PC-3 (cell line): ENCODE measurements at regions not wholly inside any gene's neighbourhood (a gene's known extent, or its start where the extent isn't known, plus 50 kb on each side); places are given as distances from the start of the nearest gene placed in this dataset.

ENCODE experiments used
- ATAC-seq: fragments of 200-7000 bp; cut with Tn5 transposase; 2 replicates; pipeline ENCODE4 v1.9.1; 2020; ENCODE audit warnings: mild to moderate bottlenecking, moderate library complexity
- BruUV-seq: library from RNA; stranded (reverse); fragments of 400-500 nt; replicated peaks from 2 replicates; lab custom pipeline; 2021; lab: Mats Ljungman, UMichigan
- CTCF ChIA-PET: fragments of 300-600 bp; sonication (Branson Sonifier 250); formaldehyde crosslinking; loops from one replicate; lab custom pipeline; 2022; ENCODE audit warnings: antibody characterized with exemption; lab: Charles Lee
- POLR2A ChIA-PET: fragments of 300-600 bp; sonication (Branson Sonifier 250); formaldehyde crosslinking; loops from one replicate; lab custom pipeline; 2022; ENCODE audit warnings: antibody characterized with exemption; ENCODE audit not compliant: unreplicated experiment; lab: Charles Lee
- DNase-seq: peaks from one replicate; pipeline ENCODE4 v3.0.0-alpha.2; 2015
- H2AFZ ChIP-seq: fragments of 300-600 bp; sonication (generic); 2 replicates; pipeline ENCODE4 v1.6.0; 2016; ENCODE audit warnings: antibody characterized with exemption, low read length
- H3F3A ChIP-seq: fragments of 300-600 bp; sonication (generic); one replicate; pipeline ENCODE4 v1.6.0; 2017; ENCODE audit warnings: antibody characterized with exemption, low read length, control low read depth, mild to moderate bottlenecking; ENCODE audit not compliant: unreplicated experiment
- H3K27ac ChIP-seq: fragments of 300-600 bp; sonication (generic); 2 replicates; pipeline ENCODE4 v1.5.1; 2016; ENCODE audit warnings: mild to moderate bottlenecking, low read length
- H3K27me3 ChIP-seq: fragments of 300-600 bp; sonication (generic); 2 replicates; pipeline ENCODE4 v1.6.1; 2016; ENCODE audit warnings: low read length, mixed read lengths
- H3K36me3 ChIP-seq: fragments of 300-600 bp; sonication (generic); 2 replicates; pipeline ENCODE4 v1.6.1; 2016; ENCODE audit warnings: low read depth, mixed run types, low read length, mixed read lengths
- H3K4me1 ChIP-seq: fragments of 300-600 bp; sonication (generic); 2 replicates; pipeline ENCODE4 v1.5.1; 2016; ENCODE audit warnings: low read length; ENCODE audit not compliant: insufficient read depth
- H3K4me2 ChIP-seq: fragments of 300-600 bp; sonication (generic); 2 replicates; pipeline ENCODE4 v1.6.0; 2016; ENCODE audit warnings: low read length
- H3K4me3 ChIP-seq: fragments of 300-600 bp; sonication (generic); 2 replicates; pipeline ENCODE4 v1.5.1; 2016; ENCODE audit warnings: mild to moderate bottlenecking, low read length, mixed read lengths
- H3K79me2 ChIP-seq: fragments of 300-600 bp; sonication (generic); 2 replicates; pipeline ENCODE4 v1.6.1; 2017; ENCODE audit warnings: low read length, mixed read lengths
- H3K9ac ChIP-seq: fragments of 300-600 bp; sonication (generic); 2 replicates; pipeline ENCODE4 v1.6.0; 2016; ENCODE audit warnings: mild to moderate bottlenecking, low read length
- H3K9me2 ChIP-seq: fragments of 300-600 bp; sonication (generic); replicated peaks from 2 replicates; pipeline ENCODE4 v1.6.1; 2016; ENCODE audit warnings: mixed run types, low read length, mixed read lengths
- H3K9me3 ChIP-seq: fragments of 300-600 bp; sonication (generic); 2 replicates; pipeline ENCODE4 v1.6.1; 2016; ENCODE audit warnings: low read length, mixed read lengths
- H4K20me1 ChIP-seq: fragments of 300-600 bp; sonication (generic); 2 replicates; pipeline ENCODE4 v1.6.1; 2016; ENCODE audit warnings: low read length, mixed read lengths
- EZH2 ChIP-seq: fragments of 300-600 bp; sonication (generic); IDR thresholded peaks from one replicate; pipeline ENCODE4 v1.6.1; 2017; ENCODE audit warnings: antibody characterized with exemption, mild to moderate bottlenecking, low read length; ENCODE audit not compliant: unreplicated experiment
- EZH2phosphoT487 ChIP-seq: fragments of 300-600 bp; sonication (generic); IDR thresholded peaks from 2 replicates; pipeline ENCODE4 v1.6.1; 2018; ENCODE audit warnings: mild to moderate bottlenecking, antibody characterized with exemption, low read length, borderline replicate concordance
- intact Hi-C: fragments of 100-400 bp; cut with micrococcal nuclease; formaldehyde crosslinking; loops from 2 replicates; pipeline ENCODE4 v1.9.0; 2023
- TF ChIP-seq, protein P1 (sequence below): fragments of 300-600 bp; sonication (generic); conservative IDR thresholded peaks from 2 replicates; pipeline ENCODE4 v1.5.1; 2017; ENCODE audit warnings: antibody characterized with exemption, low read depth, mild to moderate bottlenecking, low read length

- H3K79me2 ChIP-seq = no peaks in the 10 kb centered on the region
- H3K27me3 ChIP-seq = no peaks in the 10 kb centered on the region
- no peak overlapping the region for H3K9ac ChIP-seq
- no peaks in the 10 kb centered on the region for H3K9me3 ChIP-seq
- CTCF ChIA-PET = no interaction called here
- no peaks in the 10 kb centered on the region for H3K36me3 ChIP-seq
- no peak for ATAC-seq
- H3K4me1 ChIP-seq = peaks cover 5% of the 10 kb centered on the region; the same call in 1 of the 2 replicates
- no peak for TF ChIP-seq EZH2
- no peak for TF ChIP-seq EZH2phosphoT487
- TF ChIP-seq, protein P1, sequence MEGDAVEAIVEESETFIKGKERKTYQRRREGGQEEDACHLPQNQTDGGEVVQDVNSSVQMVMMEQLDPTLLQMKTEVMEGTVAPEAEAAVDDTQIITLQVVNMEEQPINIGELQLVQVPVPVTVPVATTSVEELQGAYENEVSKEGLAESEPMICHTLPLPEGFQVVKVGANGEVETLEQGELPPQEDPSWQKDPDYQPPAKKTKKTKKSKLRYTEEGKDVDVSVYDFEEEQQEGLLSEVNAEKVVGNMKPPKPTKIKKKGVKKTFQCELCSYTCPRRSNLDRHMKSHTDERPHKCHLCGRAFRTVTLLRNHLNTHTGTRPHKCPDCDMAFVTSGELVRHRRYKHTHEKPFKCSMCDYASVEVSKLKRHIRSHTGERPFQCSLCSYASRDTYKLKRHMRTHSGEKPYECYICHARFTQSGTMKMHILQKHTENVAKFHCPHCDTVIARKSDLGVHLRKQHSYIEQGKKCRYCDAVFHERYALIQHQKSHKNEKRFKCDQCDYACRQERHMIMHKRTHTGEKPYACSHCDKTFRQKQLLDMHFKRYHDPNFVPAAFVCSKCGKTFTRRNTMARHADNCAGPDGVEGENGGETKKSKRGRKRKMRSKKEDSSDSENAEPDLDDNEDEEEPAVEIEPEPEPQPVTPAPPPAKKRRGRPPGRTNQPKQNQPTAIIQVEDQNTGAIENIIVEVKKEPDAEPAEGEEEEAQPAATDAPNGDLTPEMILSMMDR = no peak
- intact Hi-C loops = no loop called here
- H2AFZ ChIP-seq = no peak overlapping the region
- H3K4me2 ChIP-seq = no peak overlapping the region
- H3F3A ChIP-seq = no peaks in the 10 kb centered on the region
- POLR2A ChIA-PET = no interaction called here
- DNase-seq = no peak
- H3K4me3 ChIP-seq = no peak overlapping the region
- H3K9me2 ChIP-seq = no peaks in the 10 kb centered on the region
- no TSS peak for BruUV-seq
- no peaks in the 10 kb centered on the region for H4K20me1 ChIP-seq
- H3K27ac ChIP-seq = no peak overlapping the region
Measured at GRCh38 chr1:101111461-101111860, 85.9 kb upstream of the DPH5 start.

GRCh38 chr1:101109791-101110190 lies 84.2 kb upstream of the DPH5 start:
- Histone ChIP-seq H3K27ac (no peak overlapping the region), H2AFZ (no peak overlapping the region), H3K27me3 (no peaks in the 10 kb centered on the region), H3K4me3 (no peak overlapping the region), H3K9me3 (no peaks in the 10 kb centered on the region), H3K4me1 (peaks cover 5% of the 10 kb centered on the region; the same call in 1 of the 2 replicates), H3K4me2 (no peak overlapping the region), H3K9me2 (no peaks in the 10 kb centered on the region), H3F3A (no peaks in the 10 kb centered on the region), H3K36me3 (no peaks in the 10 kb centered on the region), H3K9ac (no peak overlapping the region), H3K79me2 (no peaks in the 10 kb centered on the region), H4K20me1 (no peaks in the 10 kb centered on the region)
- intact Hi-C loops = no loop called here
- TF ChIP-seq, protein P1 = no peak
- TF ChIP-seq EZH2 (no peak), EZH2phosphoT487 (no peak)
- DNase-seq (no peak), ATAC-seq (no peak)
- POLR2A ChIA-PET = no interaction called here
- no TSS peak for BruUV-seq
- CTCF ChIA-PET = no interaction called here

DNA sequence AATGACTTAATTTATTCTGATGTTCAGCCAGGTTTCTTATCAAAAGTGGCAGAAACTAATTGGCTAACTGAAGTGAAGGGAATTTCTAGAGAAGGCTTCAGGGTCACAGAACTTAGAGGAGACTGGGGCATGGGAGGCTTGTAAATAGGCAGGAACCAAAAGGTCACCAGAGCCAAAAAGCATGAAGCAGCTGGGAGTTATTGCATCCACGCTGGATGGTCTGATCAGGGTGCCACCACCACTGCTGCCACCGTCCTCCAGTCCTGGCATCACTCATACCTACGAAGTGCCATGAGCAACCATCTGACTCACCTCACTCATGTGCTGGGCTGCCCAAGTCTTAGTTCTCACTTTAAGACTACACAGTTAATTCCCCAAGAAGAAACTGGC lies 82.5 kb upstream of the DPH5 start:
- Histone ChIP-seq H3K4me3 (no peak overlapping the region), H3K9me3 (no peaks in the 10 kb centered on the region), H3K9ac (no peak overlapping the region), H3K36me3 (no peaks in the 10 kb centered on the region), H3K4me1 (peaks cover 5% of the 10 kb centered on the region; the same call in 1 of the 2 replicates), H3K79me2 (no peaks in the 10 kb centered on the region), H3K27ac (no peak overlapping the region), H3K9me2 (no peaks in the 10 kb centered on the region), H3F3A (no peaks in the 10 kb centered on the region), H3K4me2 (no peak overlapping the region), H3K27me3 (no peaks in the 10 kb centered on the region), H2AFZ (no peak overlapping the region), H4K20me1 (no peaks in the 10 kb centered on the region)
- BruUV-seq = no TSS peak
- TF ChIP-seq EZH2phosphoT487 = no peak
- ChIA-PET POLR2A (no interaction called here), CTCF (no interaction called here)
- ATAC-seq (peak; percentile 57), DNase-seq (peak; percentile 45)
- intact Hi-C loops = no loop called here
